ENCODE measurements at regions not wholly inside any gene's neighbourhood (a gene's known extent, or its start where the extent isn't known, plus 50 kb on each side); places are given as distances from the start of the nearest gene placed in this dataset.
A peak's percentile ranks its signal among the peaks of the same experiment; 100 is the strongest.
"Not testable (repeated sequence)": the region's sequence is repeated elsewhere in the genome, so short reads cannot be mapped to it uniquely, and the experiment has no call there.

DNA sequence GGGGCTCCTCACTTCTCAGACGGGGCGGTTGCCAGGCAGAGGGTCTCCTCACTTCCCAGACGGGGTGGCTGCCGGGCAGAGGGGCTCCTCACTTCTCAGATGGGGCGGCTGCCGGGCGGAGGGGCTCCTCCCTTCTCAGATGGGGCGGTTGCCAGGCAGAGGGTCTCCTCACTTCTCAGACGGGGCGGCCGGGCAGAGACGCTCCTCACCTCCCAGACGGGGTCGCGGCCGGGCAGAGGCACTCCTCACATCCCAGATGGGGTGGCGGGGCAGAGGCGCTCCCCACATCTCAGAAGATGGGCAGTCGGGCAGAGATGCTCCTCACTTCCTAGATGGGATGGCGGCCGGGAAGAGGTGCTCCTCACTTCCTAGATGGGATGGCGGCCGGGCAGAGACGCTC lies 148.3 kb downstream of the UTRN start:
- DNase-seq (ENCODE audit: low spot score); FAIRE-seq: not testable (repeated sequence)

DNA sequence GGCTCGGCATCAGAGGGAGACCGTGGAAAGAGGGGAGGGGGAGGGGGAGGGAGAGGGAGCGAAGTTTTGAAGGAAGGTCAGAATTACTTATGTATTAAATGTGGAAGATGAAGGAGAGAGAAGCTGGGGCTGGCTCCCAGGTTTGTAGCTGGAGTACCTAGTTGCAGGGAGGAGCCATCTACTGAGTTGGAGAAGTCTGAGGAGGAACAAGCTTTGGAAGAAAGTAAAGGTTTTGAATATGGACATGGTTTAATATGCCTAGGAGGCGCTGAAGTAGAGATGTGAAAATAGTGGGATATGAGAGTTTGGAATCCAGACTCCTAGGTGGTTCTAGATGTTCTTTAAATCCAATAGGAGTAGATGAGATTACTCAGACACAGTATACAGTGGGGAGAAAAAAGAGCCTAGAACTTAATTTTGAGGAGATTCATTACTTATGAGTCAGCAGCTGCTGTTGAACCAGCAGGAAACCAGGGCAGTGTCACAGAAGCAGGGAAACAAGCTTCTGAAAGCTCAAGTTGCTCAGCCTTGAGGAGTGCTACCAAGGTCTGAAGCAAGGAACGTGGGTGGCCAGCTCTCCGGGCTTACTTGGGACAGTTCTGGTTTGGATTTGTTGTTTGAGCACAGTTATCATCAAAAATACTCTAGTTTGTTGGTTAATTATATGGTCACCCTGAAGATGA lies 149.3 kb downstream of the UTRN start:
- FAIRE-seq (peak; percentile 24), DNase-seq (ENCODE audit: low spot score) (peak; percentile 63)

DNA sequence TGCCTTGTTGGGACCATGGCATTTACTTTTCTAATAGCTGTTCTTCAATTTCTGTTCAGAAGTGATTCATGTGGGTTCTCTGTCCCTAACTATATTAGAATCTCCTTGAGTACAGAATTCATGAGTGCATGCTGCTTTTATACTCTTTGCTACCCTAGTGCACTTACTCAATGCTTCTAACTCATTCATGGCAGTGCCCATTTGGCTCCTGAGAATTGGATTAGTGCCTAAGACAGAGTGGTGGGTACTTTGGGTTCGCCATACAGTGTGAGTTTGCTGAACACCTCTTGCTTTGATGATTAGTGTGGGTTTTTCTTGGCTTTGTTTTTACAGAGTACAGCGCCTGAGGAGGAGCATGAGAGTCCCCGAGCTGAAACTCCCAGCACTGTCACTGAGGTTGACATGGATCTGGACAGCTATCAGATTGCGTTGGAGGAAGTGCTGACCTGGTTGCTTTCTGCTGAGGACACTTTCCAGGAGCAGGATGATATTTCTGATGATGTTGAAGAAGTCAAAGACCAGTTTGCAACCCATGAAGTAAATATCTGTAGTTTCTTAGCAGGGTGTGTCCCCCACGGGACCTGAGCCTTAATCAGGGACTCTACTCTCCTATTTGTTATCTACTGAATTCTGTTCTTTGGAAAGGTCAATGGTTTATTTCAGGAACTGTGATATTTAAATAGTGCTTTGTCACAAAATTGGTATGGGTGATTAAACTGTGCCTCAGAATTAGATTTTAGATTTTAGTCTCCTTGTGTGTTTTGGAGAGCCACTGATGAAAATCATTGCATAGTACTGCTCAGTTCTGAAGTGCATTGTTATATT lies 150.7 kb downstream of the UTRN start:
- FAIRE-seq = no peak
- DNase-seq (ENCODE audit: low spot score) = no peak

DNA sequence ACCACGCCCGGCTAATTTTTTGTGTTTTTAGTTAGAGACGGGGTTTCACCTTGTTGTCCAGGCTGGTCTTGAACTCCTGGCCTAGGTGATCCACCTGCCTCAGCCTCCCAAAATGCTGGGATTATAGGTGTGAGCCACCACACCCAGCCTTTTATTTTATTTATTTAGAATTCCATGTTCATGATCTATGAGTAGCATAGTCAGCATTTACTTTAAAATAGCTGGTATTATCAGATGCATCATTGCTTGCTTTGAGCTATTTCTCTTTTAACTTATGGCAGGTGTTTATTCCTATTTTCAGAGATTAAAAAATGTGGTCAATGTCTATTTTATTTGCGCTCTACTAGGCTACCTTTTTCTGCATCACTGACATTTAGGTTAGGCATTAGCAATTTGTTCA lies 152.0 kb downstream of the UTRN start:
- FAIRE-seq (no peak), DNase-seq (ENCODE audit: low spot score) (no peak)

DNA sequence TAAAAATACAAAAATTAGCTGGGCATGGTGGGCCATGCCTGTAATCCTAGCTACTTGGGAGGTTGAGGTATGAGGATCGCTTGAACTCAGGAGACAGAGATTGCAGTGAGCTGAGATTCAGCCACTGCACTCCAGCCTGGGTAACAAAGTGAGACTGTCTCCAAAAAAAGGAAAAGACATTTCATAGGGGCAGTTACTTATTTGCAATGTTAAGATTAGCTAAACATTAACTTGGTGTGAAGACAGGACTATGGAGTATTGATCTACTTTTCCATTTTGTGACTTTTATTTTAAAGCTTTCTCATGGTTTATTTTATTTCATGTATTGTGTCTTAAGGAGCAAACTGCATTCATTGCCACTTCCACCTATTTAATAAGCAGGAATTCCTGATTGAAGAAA lies 153.0 kb downstream of the UTRN start:
- no peak for DNase-seq (ENCODE audit: low spot score)
- no peak for FAIRE-seq

DNA sequence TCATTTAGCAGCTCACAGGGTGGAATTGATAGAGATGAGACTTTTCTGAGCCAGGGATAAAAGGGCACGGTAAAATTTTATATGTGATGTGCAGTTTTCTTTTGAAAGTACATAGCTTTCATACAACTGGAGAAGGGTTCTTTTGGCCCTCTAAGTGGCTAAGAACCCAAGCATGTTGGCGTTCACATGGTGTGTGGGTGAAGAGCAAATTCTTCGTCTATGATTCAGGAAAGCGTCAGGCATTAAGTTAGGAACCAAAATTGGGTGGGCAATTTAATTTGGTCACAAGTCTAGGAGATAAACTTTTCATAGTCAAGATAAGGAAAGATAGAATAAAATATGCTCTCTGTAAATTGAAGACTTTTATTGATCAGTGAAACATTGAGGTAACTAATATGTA lies 153.9 kb downstream of the UTRN start:
- DNase-seq (ENCODE audit: low spot score) (no peak), FAIRE-seq (no peak)

DNA sequence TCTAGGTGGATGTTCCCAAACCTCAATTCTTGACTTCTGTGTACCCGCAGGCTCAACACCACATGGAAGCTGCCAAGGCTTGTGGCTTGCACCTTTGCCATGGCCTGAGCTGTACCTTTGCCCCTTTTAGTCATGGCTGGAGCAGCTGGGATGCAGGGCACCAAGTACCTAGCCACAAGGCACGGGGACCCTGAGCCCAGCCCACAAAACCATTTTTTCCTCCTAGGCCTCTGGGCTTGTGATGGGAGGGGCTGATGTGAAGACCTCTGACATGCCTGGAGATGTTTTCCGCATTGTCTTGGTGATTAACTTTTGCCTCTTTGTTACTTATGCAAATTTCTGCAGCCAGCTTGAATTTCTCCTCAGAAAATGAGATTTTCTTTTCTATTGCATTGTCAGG lies 156.7 kb downstream of the UTRN start:
- FAIRE-seq; DNase-seq (ENCODE audit: low spot score): not testable (repeated sequence)

DNA sequence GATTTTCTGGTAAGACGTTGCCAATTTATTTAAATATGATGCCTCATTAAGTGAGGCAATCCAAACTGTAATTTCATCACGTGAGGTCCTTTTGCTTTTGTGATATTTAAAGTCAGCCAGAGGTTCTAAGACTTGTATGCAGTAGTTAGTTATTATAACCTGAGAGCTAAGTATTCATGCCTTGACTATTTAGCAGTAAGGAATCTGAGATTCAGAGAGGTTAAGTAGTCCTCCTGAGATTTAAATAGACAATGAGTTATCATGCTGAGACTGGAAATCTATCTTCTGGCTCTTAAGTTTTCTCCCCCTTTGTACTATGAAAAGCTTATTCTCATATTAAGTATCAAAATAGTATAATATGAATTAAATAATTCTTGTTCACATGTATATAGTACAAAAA lies 158.0 kb downstream of the UTRN start:
- DNase-seq (ENCODE audit: low spot score) = no peak
- no peak for FAIRE-seq

DNA sequence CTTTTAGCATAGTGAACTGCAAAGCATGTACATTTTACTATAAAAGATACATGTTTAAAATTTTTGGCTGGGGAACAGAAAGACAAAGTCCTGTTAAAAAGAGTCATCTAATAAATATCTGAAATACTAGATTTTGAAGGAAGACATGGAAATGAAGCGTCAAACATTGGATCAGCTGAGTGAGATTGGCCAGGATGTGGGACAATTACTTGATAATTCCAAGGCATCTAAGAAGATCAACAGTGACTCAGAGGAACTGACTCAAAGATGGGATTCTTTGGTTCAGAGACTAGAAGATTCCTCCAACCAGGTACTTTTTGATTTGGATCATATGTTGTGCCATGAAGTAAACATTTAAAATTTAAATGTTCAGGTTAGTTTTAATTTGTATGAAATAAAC lies 162.3 kb downstream of the UTRN start:
- no peak for FAIRE-seq
- DNase-seq (ENCODE audit: low spot score) = peak; percentile 34

DNA sequence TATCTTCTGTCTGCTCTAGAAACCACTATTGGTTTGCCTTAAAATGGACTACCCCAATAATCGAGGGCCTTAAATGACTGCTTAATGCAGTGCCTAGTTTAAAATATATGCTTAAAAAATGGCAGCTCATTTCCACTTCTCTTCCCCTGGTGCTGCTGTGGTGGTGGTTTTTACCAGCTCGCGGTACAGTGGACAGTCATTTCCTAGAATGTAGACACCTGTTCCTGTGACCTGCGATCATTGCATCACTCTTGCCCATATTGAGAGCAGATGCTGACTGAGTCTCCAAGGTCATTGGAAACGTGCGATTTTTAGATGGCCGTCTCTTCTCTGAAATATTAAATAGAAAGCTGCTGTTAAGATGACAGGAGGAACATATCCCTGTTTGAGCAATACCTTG lies 164.1 kb downstream of the UTRN start:
- FAIRE-seq = no peak
- no peak for DNase-seq (ENCODE audit: low spot score)

DNA sequence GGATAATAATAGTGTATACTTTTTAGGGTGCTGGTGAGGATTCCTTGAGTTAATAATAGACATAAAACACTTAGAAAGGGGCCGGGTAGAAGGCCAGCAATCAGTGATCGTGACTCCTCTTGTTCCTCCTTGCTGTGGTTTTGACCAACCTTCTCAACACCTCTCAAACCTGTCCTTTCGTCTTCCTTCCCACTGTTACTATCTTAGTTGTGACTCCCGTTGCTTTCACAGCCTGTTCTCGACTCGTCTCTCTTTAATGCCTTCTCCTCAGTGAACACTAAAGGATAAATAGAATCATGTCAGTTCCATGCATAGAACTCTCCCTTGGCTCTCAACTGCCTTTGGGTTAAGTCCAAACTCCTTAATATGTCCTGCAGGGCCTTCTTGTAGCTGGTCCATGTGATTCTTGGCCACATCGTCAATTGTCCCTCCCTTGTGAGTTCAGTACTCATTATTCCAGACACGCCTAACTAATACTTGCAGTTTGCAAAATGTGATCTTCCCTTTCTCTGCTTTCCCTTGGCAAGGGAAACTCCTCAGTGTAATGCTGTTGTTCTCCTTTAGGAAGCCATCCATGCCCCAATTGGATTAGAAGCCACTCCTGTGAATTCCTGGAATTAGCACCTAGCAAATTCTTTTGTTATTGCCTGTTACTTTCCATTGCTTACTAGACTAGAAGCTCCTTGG lies 164.9 kb downstream of the UTRN start:
- FAIRE-seq = no peak
- DNase-seq (ENCODE audit: low spot score) = no peak

DNA sequence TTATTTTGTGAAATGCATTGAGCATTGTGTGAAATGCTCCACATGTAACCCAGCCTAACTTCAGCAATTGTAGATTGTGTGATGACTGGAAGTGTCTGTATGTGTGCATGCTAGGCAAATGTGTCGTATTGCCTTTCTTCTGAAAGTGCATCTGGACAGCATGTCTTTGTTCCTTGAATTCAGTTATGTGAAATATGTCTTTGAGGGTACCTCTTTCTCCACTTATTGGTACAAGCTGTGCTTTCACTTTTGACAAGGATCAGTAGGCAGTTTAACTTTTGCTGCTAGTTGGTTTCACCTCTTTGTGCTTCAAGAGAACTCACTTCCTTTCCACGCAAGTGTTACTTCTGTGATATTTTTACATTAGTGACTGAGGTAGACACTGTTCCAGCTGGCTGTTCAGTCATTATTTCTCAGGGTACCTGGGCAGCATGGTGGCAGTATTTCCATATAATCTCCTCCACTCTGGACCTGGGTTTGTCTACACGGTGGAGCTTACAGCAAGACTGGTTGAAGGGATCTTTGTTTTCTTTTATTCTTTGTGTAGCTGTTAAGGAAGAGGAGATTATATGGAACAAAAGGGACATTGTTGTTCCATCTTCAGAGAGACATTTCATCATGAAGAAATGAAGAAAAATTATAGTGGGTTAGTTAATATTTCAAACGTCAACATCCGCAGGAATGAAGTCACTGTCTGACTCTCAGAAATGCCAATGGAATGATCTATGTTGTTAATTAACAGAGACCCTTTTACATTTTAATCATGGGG lies 175.4 kb downstream of the UTRN start:
- no peak for FAIRE-seq
- no peak for DNase-seq (ENCODE audit: low spot score)

DNA sequence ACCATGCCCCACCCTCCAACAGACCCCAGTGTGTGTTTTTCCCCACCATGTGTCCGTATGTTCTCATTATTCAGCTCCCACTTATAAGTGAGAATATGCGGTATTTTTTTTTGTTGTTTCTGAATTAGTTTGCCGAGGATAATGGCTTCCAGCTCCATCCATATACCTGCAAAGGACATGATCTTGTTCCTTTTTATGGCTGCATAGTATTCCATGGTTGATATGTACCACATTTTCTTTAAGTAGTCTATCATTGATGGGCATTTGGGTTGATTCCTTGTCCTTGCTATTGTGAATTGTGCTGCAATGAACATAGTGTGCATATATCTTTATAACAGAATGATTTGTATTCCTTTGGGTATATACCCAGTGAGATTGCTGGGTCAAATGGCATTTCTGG lies 176.9 kb downstream of the UTRN start:
- FAIRE-seq (no peak), DNase-seq (ENCODE audit: low spot score) (no peak)

DNA sequence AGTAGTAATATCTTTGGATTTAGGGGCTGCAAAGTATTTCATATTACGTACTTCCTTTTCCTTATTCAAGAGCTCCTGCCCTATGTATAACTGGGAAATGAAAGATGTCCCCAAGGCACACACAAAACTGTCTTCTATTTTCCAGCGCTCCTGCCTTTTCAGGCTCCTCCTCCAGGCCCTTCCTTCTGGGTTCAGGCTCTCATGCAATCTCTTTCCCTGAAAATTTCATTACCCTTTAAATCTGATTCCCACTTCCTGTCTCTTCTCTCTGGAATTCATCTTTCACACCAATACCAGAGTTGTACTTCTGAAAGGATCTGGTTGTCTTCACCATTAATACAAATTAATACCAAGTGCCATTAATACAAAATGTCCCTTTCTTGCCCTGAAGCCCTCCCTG lies 181.6 kb downstream of the UTRN start:
- DNase-seq (ENCODE audit: low spot score) (no peak), FAIRE-seq (no peak)

DNA sequence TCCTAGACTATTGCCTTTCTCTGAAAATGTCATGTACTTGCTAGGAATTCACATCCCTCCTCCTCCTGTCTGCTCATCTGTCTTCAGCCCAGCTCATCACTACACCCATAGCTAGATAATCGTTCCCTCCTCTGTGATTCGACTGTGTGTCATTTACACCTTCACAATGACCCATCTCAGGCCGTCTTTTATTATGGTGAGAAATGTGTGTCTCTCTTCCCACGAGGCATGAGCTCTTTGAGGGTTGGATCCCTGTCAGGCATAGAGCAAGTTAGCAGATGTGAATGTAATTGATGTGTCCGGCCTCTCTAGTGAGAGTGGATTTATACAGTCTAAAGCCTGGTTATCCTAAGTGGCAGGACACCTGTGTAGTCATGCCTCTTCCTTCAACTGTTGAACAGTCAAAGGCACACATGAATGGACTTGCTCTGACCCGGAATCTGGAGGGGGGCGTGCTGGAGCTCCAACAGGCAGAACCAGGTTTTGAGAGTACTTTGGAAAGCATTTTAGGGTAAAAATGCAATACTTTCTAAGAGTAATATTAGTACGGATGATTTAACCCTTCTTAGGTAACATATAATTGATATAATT lies 182.1 kb downstream of the UTRN start:
- no peak for DNase-seq (ENCODE audit: low spot score)
- no peak for FAIRE-seq

DNA sequence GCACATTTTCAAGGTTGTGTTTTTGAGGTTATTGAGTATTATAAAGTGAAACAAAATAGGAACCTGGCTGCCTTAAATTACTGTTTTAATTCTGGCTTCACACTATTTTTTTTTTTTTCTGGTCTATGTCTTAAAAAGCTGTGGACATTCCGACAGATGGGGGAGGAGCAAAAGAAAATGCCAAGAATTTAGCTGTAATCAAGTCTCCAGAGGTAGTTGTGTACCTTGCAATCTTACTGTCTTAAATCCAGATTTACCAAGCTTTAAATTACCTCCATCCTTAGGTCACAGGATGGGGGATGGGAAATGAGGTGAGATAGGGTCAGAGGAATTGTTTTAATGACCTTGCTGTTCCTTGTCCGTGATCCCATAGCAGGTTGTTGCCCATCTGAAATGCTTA lies 182.8 kb downstream of the UTRN start:
- no peak for DNase-seq (ENCODE audit: low spot score)
- FAIRE-seq = no peak

DNA sequence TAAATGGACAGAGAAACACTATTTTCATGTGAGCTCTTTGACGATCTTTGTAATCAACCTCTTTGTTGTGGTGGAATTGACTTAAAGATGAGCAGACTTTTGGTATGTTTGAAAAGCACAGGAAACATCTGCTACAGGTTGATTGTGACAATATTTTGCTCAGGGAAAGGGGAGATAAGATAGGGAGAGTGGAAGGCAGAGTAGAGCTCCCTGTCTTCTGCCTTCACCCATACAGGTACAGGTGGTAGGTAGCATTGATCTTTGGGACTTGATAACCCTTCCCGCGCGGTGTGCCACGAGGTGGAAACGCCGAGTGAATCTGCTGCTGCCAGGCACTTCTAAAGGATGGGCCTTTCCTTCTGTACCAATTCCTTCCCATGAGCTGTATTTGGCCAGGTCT lies 183.6 kb downstream of the UTRN start:
- no peak for DNase-seq (ENCODE audit: low spot score)
- no peak for FAIRE-seq

DNA sequence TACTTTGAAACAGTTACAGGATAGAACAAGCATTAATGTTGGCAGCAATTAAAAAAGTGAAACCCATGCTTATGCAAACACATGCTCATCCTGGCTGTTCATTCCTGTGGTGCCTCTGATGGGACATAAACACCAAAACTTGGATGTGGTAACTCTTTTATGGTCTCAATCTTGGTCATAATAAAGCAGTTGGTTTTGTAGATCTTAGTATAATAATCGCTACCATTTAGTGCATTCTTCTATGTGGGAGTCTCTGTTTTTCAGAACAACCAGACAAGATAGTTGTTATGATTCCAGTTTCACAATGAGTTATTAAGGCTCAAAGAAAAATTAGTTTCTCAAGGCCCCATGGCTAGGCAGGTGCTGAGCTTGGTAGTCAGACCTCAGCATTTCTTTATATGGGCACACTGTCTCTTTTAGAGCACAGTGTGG lies 184.0 kb downstream of the UTRN start:
- FAIRE-seq = no peak
- no peak for DNase-seq (ENCODE audit: low spot score)

DNA sequence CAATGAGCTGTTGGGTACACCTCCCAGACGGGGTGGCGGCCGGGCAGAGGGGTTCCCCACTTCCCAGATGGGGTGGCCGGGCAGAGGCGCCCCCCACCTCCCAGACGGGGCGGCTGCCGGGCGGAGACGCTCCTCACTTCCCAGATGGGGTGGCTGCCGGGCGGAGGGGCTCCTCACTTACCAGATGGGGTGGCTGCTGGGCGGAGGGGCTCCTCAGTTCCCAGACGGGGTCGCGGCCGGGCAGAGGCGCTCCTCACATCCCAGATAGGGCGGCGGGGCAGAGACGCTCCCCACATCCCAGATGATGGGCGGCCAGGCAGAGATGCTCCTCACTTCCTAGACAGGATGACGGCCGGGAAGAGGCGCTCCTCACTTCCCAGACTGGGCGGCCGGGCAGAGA lies 185.1 kb downstream of the UTRN start:
- not testable (repeated sequence) for DNase-seq (ENCODE audit: low spot score); FAIRE-seq

DNA sequence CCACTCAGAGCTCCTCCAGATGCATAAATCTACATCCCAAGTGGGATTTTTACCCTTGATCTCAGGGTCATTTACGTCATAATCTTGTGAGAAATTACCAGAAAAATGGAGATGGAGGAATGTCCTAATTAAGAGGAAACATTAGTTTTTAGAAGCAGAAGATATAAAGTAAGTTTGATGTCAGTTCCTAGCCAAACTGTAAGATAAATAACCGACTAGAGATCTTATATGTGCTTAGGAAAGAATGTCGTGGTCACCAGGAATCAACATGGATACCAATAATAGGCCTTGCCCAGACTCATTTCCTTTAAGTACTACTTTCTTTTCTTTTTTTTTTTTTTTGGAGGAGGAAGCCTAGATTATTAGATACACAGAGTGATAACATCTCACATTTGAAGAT lies 186.9 kb downstream of the UTRN start:
- no peak for FAIRE-seq
- DNase-seq (ENCODE audit: low spot score) = no peak

DNA sequence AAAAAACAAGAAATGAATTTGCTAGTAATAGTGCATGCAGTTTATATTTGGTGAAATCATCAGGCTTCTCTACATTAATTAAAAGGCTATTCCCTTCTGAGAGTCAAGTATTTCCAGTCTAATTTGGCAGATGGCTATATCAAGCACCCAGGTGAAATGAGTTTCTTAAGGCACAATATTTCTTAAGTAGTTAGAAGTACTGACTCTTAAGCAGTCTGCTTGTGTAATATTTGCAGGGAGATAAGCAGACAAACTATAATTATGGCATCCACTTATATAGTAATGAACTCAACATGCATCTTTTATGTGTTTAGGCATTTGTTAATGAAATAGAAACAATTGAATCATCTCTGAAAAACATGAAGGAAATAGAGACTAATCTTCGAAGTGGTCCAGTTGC lies 189.2 kb downstream of the UTRN start:
- FAIRE-seq = no peak
- no peak for DNase-seq (ENCODE audit: low spot score)

All from RCC 7860 (cell line).